GM23338 (cell line): ENCODE measurements at regions not wholly inside any gene's neighbourhood (a gene's known extent, or its start where the extent isn't known, plus 50 kb on each side); places are given as distances from the start of the nearest gene placed in this dataset.

ENCODE experiments used
- ATAC-seq: fragments of 200-7000 bp; cut with Tn5 transposase; 3 replicates; pipeline ENCODE4 v1.9.1; 2020
- DNase-seq: peaks from one replicate; pipeline ENCODE4 v3.0.0-alpha.2; 2015; ENCODE audit warnings: low spot score
- H2AFZ ChIP-seq: fragments of 200-600 bp; sonication (generic); 2 replicates; pipeline ENCODE4 v1.8.0; 2016; ENCODE audit warnings: antibody characterized with exemption, mild to moderate bottlenecking, moderate library complexity
- H3F3A ChIP-seq: fragments of 200-600 bp; sonication (generic); replicated peaks from 2 replicates; pipeline ENCODE4 v1.8.0; 2017; ENCODE audit warnings: antibody characterized with exemption, mixed run types, low read depth
- H3K27ac ChIP-seq: fragments of 200-600 bp; sonication (generic); 2 replicates; pipeline ENCODE4 v1.6.1; 2016; ENCODE audit warnings: low read depth
- H3K27me3 ChIP-seq: fragments of 200-600 bp; sonication (generic); 2 replicates; pipeline ENCODE4 v1.8.0; 2016; ENCODE audit warnings: mild to moderate bottlenecking, mixed run types, moderate library complexity; ENCODE audit not compliant: insufficient read depth
- H3K36me3 ChIP-seq: fragments of 200-600 bp; sonication (generic); 2 replicates; pipeline ENCODE4 v1.8.0; 2016; ENCODE audit warnings: mild to moderate bottlenecking; ENCODE audit not compliant: insufficient read depth
- H3K4me1 ChIP-seq: fragments of 200-600 bp; sonication (generic); 2 replicates; pipeline ENCODE4 v1.8.0; 2016; ENCODE audit warnings: mild to moderate bottlenecking, moderate library complexity; ENCODE audit not compliant: insufficient read depth
- H3K4me2 ChIP-seq: fragments of 200-600 bp; sonication (generic); 2 replicates; pipeline ENCODE4 v1.7.1; 2017; ENCODE audit warnings: mixed run types
- H3K4me3 ChIP-seq: fragments of 200-600 bp; sonication (generic); 2 replicates; pipeline ENCODE4 v1.6.1; 2016; ENCODE audit warnings: mixed run types
- H3K79me2 ChIP-seq: fragments of 200-600 bp; sonication (generic); replicated peaks from 2 replicates; pipeline ENCODE4 v1.8.0; 2017; ENCODE audit warnings: mild to moderate bottlenecking; ENCODE audit not compliant: insufficient read depth
- H3K9me2 ChIP-seq: fragments of 200-600 bp; sonication (generic); 2 replicates; pipeline ENCODE4 v1.8.0; 2017; ENCODE audit not compliant: insufficient read depth
- H4K20me1 ChIP-seq: fragments of 200-600 bp; sonication (generic); replicated peaks from 2 replicates; pipeline ENCODE4 v1.8.0; 2017; ENCODE audit warnings: mild to moderate bottlenecking; ENCODE audit not compliant: insufficient read depth
- H3K27ac Mint-ChIP-seq: 2 replicates; pipeline ENCODE4 v1.8.0; 2020; ENCODE audit warnings: inconsistent platforms, mild to moderate bottlenecking, moderate library complexity, mixed read lengths
- H3K27me3 Mint-ChIP-seq: 3 replicates; pipeline ENCODE4 v1.8.0; 2022; ENCODE audit warnings: low read depth, mild to moderate bottlenecking, moderate library complexity, mixed read lengths, inconsistent platforms; ENCODE audit not compliant: insufficient read depth, poor library complexity
- H3K36me3 Mint-ChIP-seq: 3 replicates; pipeline ENCODE4 v1.8.0; 2021; ENCODE audit warnings: low read depth, mild to moderate bottlenecking, inconsistent platforms, moderate library complexity, mixed read lengths
- H3K4me1 Mint-ChIP-seq: 3 replicates; pipeline ENCODE4 v1.8.0; 2020; ENCODE audit warnings: mild to moderate bottlenecking, inconsistent platforms, mixed read lengths
- H3K4me3 Mint-ChIP-seq: 3 replicates; pipeline ENCODE4 v1.8.0; 2021; ENCODE audit warnings: moderate library complexity, mild to moderate bottlenecking, inconsistent platforms, mixed read lengths
- H3K9me3 Mint-ChIP-seq: 3 replicates; pipeline ENCODE4 v1.8.0; 2020; ENCODE audit warnings: moderate library complexity, mild to moderate bottlenecking, inconsistent platforms, mixed read lengths
- CREB1 ChIP-seq: fragments of 250-450 bp; sonication (Bioruptor Pico); IDR thresholded peaks from 2 replicates; pipeline ENCODE4 v1.5.0; 2020; ENCODE audit warnings: low read depth, mild to moderate bottlenecking, moderate library complexity
- EZH2 ChIP-seq: fragments of 200-600 bp; sonication (generic); IDR thresholded peaks from one replicate; pipeline ENCODE4 v1.8.0; 2017; ENCODE audit warnings: antibody characterized with exemption, mild to moderate bottlenecking, low read depth; ENCODE audit not compliant: unreplicated experiment
- JUNB ChIP-seq: IDR thresholded peaks from one replicate; pipeline ENCODE4 v1.6.1; 2016; ENCODE audit warnings: antibody characterized with exemption; ENCODE audit not compliant: unreplicated experiment
- NANOG ChIP-seq: IDR thresholded peaks from 2 replicates; pipeline ENCODE4 v1.6.1; 2016; ENCODE audit warnings: antibody characterized with exemption, borderline replicate concordance
- POLR2AphosphoS5 ChIP-seq: IDR thresholded peaks from 2 replicates; pipeline ENCODE4 v1.6.1; 2016; ENCODE audit warnings: antibody characterized with exemption, low read depth
- STAT1 ChIP-seq: IDR thresholded peaks from one replicate; pipeline ENCODE4 v1.6.1; 2016; ENCODE audit warnings: antibody characterized with exemption; ENCODE audit not compliant: unreplicated experiment
- ZNF114 ChIP-seq: fragments of 250-450 bp; sonication (Bioruptor Pico); IDR thresholded peaks from 2 replicates; pipeline ENCODE4 v1.5.0; 2020; ENCODE audit warnings: mild to moderate bottlenecking, moderate library complexity
- ZNF331 ChIP-seq: fragments of 250-450 bp; sonication (Bioruptor Pico); IDR thresholded peaks from 2 replicates; pipeline ENCODE4 v1.5.0; 2020; ENCODE audit warnings: low read depth, mild to moderate bottlenecking, moderate library complexity
- TF ChIP-seq, protein P1 (sequence below): fragments of 250-450 bp; sonication (Bioruptor Pico); IDR thresholded peaks from 2 replicates; pipeline ENCODE4 v1.5.0; 2020; ENCODE audit warnings: mild to moderate bottlenecking, moderate library complexity
- TF ChIP-seq, protein P2 (sequence below): IDR thresholded peaks from 2 replicates; pipeline ENCODE4 v1.6.1; 2016; ENCODE audit warnings: antibody characterized with exemption

DNA sequence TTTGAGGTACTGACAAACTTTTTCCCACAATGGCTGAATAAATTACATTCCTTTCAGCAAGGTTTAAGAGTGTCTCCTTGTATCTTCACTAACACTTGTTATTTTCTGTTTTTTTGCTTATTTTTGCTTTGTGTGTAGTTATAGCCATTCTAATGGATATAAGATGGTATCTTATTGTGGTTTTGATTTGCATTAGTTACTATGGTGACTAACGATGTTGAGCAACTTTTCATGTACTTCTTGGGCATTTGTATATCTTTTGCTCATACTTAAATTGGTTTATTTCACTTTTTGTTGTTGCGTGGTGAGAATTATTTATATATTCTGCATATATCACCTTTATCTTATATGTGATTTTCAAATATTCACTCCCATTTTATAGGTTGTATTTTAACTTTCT, 79.9 kb upstream of the FSIP2 start (continued):
- TF ChIP-seq, protein P1, sequence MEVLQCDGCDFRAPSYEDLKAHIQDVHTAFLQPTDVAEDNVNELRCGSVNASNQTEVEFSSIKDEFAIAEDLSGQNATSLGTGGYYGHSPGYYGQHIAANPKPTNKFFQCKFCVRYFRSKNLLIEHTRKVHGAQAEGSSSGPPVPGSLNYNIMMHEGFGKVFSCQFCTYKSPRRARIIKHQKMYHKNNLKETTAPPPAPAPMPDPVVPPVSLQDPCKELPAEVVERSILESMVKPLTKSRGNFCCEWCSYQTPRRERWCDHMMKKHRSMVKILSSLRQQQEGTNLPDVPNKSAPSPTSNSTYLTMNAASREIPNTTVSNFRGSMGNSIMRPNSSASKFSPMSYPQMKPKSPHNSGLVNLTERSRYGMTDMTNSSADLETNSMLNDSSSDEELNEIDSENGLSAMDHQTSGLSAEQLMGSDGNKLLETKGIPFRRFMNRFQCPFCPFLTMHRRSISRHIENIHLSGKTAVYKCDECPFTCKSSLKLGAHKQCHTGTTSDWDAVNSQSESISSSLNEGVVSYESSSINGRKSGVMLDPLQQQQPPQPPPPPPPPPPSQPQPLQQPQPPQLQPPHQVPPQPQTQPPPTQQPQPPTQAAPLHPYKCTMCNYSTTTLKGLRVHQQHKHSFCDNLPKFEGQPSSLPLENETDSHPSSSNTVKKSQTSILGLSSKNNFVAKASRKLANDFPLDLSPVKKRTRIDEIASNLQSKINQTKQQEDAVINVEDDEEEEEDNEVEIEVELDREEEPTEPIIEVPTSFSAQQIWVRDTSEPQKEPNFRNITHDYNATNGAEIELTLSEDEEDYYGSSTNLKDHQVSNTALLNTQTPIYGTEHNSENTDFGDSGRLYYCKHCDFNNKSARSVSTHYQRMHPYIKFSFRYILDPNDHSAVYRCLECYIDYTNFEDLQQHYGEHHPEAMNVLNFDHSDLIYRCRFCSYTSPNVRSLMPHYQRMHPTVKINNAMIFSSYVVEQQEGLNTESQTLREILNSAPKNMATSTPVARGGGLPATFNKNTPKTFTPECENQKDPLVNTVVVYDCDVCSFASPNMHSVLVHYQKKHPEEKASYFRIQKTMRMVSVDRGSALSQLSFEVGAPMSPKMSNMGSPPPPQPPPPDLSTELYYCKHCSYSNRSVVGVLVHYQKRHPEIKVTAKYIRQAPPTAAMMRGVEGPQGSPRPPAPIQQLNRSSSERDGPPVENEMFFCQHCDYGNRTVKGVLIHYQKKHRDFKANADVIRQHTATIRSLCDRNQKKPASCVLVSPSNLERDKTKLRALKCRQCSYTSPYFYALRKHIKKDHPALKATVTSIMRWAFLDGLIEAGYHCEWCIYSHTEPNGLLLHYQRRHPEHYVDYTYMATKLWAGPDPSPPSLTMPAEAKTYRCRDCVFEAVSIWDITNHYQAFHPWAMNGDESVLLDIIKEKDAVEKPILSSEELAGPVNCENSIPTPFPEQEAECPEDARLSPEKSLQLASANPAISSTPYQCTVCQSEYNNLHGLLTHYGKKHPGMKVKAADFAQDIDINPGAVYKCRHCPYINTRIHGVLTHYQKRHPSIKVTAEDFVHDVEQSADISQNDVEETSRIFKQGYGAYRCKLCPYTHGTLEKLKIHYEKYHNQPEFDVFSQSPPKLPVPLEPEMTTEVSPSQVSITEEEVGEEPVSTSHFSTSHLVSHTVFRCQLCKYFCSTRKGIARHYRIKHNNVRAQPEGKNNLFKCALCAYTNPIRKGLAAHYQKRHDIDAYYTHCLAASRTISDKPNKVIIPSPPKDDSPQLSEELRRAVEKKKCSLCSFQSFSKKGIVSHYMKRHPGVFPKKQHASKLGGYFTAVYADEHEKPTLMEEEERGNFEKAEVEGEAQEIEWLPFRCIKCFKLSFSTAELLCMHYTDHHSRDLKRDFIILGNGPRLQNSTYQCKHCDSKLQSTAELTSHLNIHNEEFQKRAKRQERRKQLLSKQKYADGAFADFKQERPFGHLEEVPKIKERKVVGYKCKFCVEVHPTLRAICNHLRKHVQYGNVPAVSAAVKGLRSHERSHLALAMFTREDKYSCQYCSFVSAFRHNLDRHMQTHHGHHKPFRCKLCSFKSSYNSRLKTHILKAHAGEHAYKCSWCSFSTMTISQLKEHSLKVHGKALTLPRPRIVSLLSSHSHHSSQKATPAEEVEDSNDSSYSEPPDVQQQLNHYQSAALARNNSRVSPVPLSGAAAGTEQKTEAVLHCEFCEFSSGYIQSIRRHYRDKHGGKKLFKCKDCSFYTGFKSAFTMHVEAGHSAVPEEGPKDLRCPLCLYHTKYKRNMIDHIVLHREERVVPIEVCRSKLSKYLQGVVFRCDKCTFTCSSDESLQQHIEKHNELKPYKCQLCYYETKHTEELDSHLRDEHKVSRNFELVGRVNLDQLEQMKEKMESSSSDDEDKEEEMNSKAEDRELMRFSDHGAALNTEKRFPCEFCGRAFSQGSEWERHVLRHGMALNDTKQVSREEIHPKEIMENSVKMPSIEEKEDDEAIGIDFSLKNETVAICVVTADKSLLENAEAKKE = no peak
- TF ChIP-seq ZNF331 (CRISPR knock-in tag) = no peak

DNA sequence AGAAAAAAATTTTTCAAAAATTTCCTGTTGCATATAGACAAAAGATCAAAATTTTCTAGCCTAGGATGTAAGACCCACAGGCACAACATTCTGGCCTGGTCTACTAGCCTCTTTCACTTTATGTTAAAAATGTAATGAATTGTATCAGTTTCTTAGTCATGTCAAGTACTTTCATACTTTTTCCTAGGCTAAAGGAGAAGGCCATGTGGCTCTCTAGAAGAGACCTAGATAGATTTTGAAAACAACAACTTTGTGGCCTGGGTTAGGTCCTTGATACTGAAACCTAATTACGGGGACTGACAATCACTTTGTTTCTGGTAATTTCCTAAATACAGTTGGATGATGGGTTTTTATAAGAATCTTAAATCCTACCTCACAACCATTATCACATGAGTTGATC, 74.8 kb upstream of the FSIP2 start:
- Histone ChIP-seq H3K4me1 (no peaks in the 10 kb centered on the region), H3K27ac (no peak overlapping the region), H4K20me1 (no peaks in the 10 kb centered on the region), H3F3A (no peaks in the 10 kb centered on the region), H3K4me3 (no peak overlapping the region), H3K9me2 (no peaks in the 10 kb centered on the region; the same call in 1 of the 2 replicates), H3K27me3 (no peaks in the 10 kb centered on the region), H3K79me2 (no peaks in the 10 kb centered on the region), H2AFZ (no peak overlapping the region), H3K4me2 (no peak overlapping the region), H3K36me3 (no peaks in the 10 kb centered on the region)
- Mint-ChIP-seq H3K36me3 (no peaks in the 10 kb centered on the region), H3K27me3 (peaks cover 2% of the 10 kb centered on the region), H3K4me3 (no peak overlapping the region), H3K9me3 (no peaks in the 10 kb centered on the region), H3K4me1 (peaks cover 3% of the 10 kb centered on the region; the same call in 2 of the 3 replicates), H3K27ac (no peak overlapping the region)
- no peak for ATAC-seq
- DNase-seq = no peak
- TF ChIP-seq EZH2 (no peak), STAT1 (no peak), ZNF114 (no peak), POLR2AphosphoS5 (no peak), JUNB (no peak), CREB1 (no peak), ZNF331 (CRISPR knock-in tag) (no peak), NANOG (no peak)
- TF ChIP-seq, protein P2, sequence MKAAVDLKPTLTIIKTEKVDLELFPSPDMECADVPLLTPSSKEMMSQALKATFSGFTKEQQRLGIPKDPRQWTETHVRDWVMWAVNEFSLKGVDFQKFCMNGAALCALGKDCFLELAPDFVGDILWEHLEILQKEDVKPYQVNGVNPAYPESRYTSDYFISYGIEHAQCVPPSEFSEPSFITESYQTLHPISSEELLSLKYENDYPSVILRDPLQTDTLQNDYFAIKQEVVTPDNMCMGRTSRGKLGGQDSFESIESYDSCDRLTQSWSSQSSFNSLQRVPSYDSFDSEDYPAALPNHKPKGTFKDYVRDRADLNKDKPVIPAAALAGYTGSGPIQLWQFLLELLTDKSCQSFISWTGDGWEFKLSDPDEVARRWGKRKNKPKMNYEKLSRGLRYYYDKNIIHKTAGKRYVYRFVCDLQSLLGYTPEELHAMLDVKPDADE = no peak
- TF ChIP-seq, protein P1 = no peak
